ENCODE measurements at regions not wholly inside any gene's neighbourhood (a gene's known extent, or its start where the extent isn't known, plus 50 kb on each side); places are given as distances from the start of the nearest gene placed in this dataset.

DNA sequence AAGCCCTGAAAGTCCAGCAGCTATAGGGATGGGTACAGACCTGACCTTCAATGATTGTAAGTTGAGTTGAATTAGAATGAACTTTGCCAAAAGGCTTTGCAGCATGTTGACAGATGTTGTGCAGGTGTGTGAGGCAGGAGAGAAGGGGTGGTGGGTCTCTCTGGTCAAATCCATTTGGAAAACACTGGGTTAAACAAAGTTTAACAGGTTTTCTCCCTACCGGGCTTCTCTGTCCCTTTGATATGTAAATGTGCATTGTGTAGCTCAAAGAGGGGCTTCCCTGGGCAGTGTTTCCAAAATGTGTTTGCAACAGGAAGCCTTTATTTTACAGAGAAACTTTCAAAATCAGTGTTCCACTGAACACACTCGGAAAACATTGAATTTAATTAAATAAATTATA lies 72.1 kb upstream of the BRINP1 start:
- Histone ChIP-seq H3K36me3 (no peaks in the 10 kb centered on the region), H3K9me3 (no peaks in the 10 kb centered on the region), H3K27me3 (no peaks in the 10 kb centered on the region), H3K27ac (no peak overlapping the region), H3K4me1 (no peaks in the 10 kb centered on the region), H3K4me3 (no peak overlapping the region), H3K9ac (ENCODE audit: low read depth in 2 of 2, low read length in 2 of 2) (no peak overlapping the region)
- intact Hi-C loops (cut with DNase I): no loop called here
- TF ChIP-seq, protein P1, sequence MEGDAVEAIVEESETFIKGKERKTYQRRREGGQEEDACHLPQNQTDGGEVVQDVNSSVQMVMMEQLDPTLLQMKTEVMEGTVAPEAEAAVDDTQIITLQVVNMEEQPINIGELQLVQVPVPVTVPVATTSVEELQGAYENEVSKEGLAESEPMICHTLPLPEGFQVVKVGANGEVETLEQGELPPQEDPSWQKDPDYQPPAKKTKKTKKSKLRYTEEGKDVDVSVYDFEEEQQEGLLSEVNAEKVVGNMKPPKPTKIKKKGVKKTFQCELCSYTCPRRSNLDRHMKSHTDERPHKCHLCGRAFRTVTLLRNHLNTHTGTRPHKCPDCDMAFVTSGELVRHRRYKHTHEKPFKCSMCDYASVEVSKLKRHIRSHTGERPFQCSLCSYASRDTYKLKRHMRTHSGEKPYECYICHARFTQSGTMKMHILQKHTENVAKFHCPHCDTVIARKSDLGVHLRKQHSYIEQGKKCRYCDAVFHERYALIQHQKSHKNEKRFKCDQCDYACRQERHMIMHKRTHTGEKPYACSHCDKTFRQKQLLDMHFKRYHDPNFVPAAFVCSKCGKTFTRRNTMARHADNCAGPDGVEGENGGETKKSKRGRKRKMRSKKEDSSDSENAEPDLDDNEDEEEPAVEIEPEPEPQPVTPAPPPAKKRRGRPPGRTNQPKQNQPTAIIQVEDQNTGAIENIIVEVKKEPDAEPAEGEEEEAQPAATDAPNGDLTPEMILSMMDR (IDR thresholded peaks at IDR 0.05): no peak
- no peak for DNase-seq

DNA sequence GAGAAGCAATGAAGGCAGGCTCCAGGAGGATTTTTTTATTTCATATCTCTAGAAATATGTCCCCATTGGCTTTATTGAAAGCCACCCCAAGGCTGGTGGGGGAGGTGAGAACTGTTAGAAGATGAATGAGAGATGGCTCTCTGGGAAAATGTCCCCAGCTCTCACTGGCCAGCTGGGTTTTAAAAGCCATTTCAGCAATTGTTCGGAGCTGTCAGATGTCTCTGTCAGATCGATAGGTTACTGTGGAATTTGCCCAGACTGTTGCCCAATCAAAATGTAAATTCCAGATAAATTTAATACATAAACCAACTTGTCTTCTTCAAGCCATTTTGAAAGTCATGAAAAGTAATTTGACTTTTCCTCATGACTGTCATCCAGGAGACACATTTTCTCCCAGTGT lies 67.0 kb upstream of the BRINP1 start:
- H3K4me1 ChIP-seq: no peaks in the 10 kb centered on the region

DNA sequence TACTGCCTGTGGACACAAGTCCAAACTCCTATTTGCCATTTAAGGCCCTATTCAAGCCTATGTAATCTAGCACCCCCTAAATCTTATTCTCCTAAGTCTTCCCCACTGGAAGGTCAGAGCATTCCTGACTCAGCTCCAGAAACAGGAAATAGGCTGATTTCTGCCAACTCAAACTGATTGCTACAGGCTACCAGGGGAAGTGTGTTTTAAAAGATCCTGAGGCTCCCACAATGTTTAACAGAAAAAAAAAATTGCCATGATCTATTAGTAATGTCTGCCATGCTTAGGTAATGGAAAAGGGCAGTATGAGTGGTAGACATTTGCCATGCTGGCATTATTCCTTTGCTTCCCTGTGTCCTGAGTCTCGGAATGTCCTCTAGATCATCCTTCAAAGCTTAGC lies 65.8 kb upstream of the BRINP1 start:
- no peaks in the 10 kb centered on the region for H3K36me3 ChIP-seq
- H3K27ac ChIP-seq: no peak overlapping the region
- no peaks in the 10 kb centered on the region for H3K27me3 ChIP-seq
- H3K9ac ChIP-seq (ENCODE audit: low read depth in 2 of 2, low read length in 2 of 2): no peak overlapping the region
- DNase-seq: no peak
- no peaks in the 10 kb centered on the region for H3K9me3 ChIP-seq
- H3K4me1 ChIP-seq: no peaks in the 10 kb centered on the region
- H3K4me3 ChIP-seq: no peak overlapping the region
- TF ChIP-seq, protein P1 (IDR thresholded peaks at IDR 0.05): no peak
- intact Hi-C loops (cut with DNase I): no loop called here

More for the DNA sequence above, 67.0 kb upstream of the BRINP1 start:
- no peak for DNase-seq
- Histone ChIP-seq H3K9ac (ENCODE audit: low read depth in 2 of 2, low read length in 2 of 2) (no peak overlapping the region), H3K9me3 (no peaks in the 10 kb centered on the region), H3K27ac (no peak overlapping the region), H3K36me3 (no peaks in the 10 kb centered on the region), H3K27me3 (no peaks in the 10 kb centered on the region), H3K4me3 (no peak overlapping the region)
- intact Hi-C loops (cut with DNase I): no loop called here
- TF ChIP-seq, protein P1 (IDR thresholded peaks at IDR 0.05): no peak

DNA sequence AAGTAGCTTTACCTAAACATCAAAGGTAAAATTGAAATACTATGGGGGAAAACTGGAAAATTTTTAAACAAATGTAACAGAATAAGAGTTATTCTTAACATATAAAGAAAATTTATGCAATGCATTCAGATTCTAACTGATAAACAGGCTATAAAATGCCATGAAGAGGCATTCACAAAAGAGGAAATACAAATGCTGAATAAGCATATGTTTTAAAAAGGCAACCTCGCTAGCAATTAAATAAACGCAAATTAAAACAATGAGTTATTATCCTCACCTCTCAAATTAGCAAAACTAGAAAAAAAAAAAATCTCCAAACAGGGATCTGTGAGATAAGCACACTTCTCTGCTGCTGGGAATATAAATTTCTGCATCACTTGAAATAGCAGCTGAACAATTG lies 63.2 kb upstream of the BRINP1 start:
- TF ChIP-seq, protein P1 (IDR thresholded peaks at IDR 0.05): no peak
- Histone ChIP-seq H3K9me3 (no peaks in the 10 kb centered on the region), H3K9ac (ENCODE audit: low read depth in 2 of 2, low read length in 2 of 2) (no peak overlapping the region), H3K4me3 (no peak overlapping the region), H3K27me3 (no peaks in the 10 kb centered on the region), H3K4me1 (no peaks in the 10 kb centered on the region), H3K27ac (no peak overlapping the region), H3K36me3 (no peaks in the 10 kb centered on the region)
- intact Hi-C loops (cut with DNase I): no loop called here
- no peak for DNase-seq

DNA sequence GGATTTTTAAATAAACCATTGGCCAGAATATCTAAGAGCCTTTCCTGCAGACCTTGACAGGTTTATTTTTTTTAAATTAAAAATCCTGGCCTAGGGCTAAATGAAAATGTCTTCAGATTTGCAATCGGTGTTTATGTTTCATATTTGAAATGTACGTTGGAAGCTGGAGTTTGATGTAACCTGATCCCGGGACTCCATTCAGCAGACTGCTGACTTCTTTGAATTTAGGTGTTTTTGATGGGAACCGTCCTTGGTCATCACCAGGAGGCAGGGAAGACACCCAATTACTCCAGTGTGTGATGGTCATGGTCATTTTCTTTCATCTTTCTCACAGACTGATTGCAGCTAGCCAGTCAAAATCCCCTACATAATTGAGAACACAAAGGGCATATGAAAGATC lies 60.1 kb upstream of the BRINP1 start:
- intact Hi-C loops (cut with DNase I): no loop called here
- TF ChIP-seq, protein P1 (IDR thresholded peaks at IDR 0.05): no peak
- H3K9me3 ChIP-seq: no peaks in the 10 kb centered on the region
- no peak overlapping the region for H3K27ac ChIP-seq
- no peak overlapping the region for H3K4me3 ChIP-seq
- no peak for DNase-seq
- H3K4me1 ChIP-seq: no peaks in the 10 kb centered on the region
- H3K36me3 ChIP-seq: no peaks in the 10 kb centered on the region
- no peaks in the 10 kb centered on the region for H3K27me3 ChIP-seq
- no peak overlapping the region for H3K9ac ChIP-seq (ENCODE audit: low read depth in 2 of 2, low read length in 2 of 2)

DNA sequence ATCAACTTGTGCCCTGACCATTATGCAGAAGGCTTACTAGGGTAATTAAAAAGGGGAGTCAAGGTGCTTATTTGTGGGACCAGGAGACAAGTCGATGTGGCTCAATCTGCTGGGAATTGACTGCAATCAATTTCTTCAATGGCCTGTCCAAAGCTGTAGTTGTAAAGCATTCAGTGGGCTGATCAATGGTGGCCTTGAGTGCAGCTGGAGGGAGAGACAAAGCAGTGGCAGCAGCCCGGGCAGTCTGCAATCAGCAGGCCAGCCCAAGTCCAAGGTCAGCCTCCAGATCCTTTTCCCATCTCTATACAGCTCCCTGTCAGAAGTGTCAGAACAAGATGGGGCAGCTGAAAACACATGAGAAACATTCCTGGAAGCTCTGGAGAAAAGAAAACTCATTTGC lies 51.0 kb upstream of the BRINP1 start:
- Histone ChIP-seq H3K4me3 (no peak overlapping the region), H3K27me3 (no peaks in the 10 kb centered on the region), H3K36me3 (no peaks in the 10 kb centered on the region), H3K27ac (no peak overlapping the region), H3K4me1 (no peaks in the 10 kb centered on the region), H3K9ac (ENCODE audit: low read depth in 2 of 2, low read length in 2 of 2) (no peak overlapping the region), H3K9me3 (no peaks in the 10 kb centered on the region)
- DNase-seq: no peak
- TF ChIP-seq, protein P1 (IDR thresholded peaks at IDR 0.05): no peak
- intact Hi-C loops (cut with DNase I): no loop called here
